Astrocyte (in vitro differentiated cells and primary cell): ENCODE measurements at regions not wholly inside any gene's neighbourhood (a gene's known extent, or its start where the extent isn't known, plus 50 kb on each side); places are given as distances from the start of the nearest gene placed in this dataset.
"Not testable (repeated sequence)": the region's sequence is repeated elsewhere in the genome, so short reads cannot be mapped to it uniquely, and the experiment has no call there.

Experiments used
- DNase-seq: peaks from one replicate; pipeline ENCODE4 v3.0.0-alpha.2; 2010; ENCODE audit warnings: low read depth
- FAIRE-seq: peaks from 2 replicates; lab custom pipeline; 2011; peaks lifted over from hg19 to GRCh38; lab: Jason Lieb, UNC
- H2AFZ ChIP-seq: 2 replicates; pipeline ENCODE4 v1.6.0; 2012; ENCODE audit warnings: low read depth, low read length, inconsistent platforms
- H3K27ac ChIP-seq: 2 replicates; pipeline ENCODE4 v1.5.1; 2011; ENCODE audit warnings: low read depth, low read length, inconsistent platforms
- H3K27me3 ChIP-seq: 2 replicates; pipeline ENCODE4 v1.6.0; 2011; ENCODE audit warnings: low read length, inconsistent platforms; ENCODE audit not compliant: insufficient read depth
- H3K36me3 ChIP-seq: 2 replicates; pipeline ENCODE4 v1.5.1; 2011; ENCODE audit warnings: low read length, inconsistent platforms; ENCODE audit not compliant: insufficient read depth
- H3K4me1 ChIP-seq: 2 replicates; pipeline ENCODE4 v1.5.1; 2011; ENCODE audit warnings: low read length, inconsistent platforms; ENCODE audit not compliant: insufficient read depth
- H3K4me2 ChIP-seq: 2 replicates; pipeline ENCODE4 v1.6.0; 2012; ENCODE audit warnings: low read length, inconsistent platforms
- H3K4me3 ChIP-seq: 2 replicates; pipeline ENCODE4 v1.5.1; 2011; ENCODE audit warnings: low read depth, mild to moderate bottlenecking, low read length, inconsistent platforms; ENCODE audit not compliant: insufficient read depth
- H3K79me2 ChIP-seq: 2 replicates; pipeline ENCODE4 v1.6.0; 2012; ENCODE audit warnings: mild to moderate bottlenecking, low read length, inconsistent platforms; ENCODE audit not compliant: insufficient read depth
- H3K9ac ChIP-seq: 2 replicates; pipeline ENCODE4 v1.6.0; 2012; ENCODE audit warnings: mild to moderate bottlenecking, low read length, inconsistent platforms
- H3K9me3 ChIP-seq: 2 replicates; pipeline ENCODE4 v1.5.1; 2012; ENCODE audit warnings: low read depth, mild to moderate bottlenecking, low read length, inconsistent platforms; ENCODE audit not compliant: insufficient read depth
- H4K20me1 ChIP-seq: 2 replicates; pipeline ENCODE4 v1.6.0; 2012; ENCODE audit warnings: low read length, inconsistent platforms; ENCODE audit not compliant: insufficient read depth
- H3K27ac Mint-ChIP-seq: one replicate; pipeline ENCODE4 v1.8.0; 2021; ENCODE audit warnings: mild to moderate bottlenecking, mixed read lengths; ENCODE audit not compliant: unreplicated experiment
- H3K27me3 Mint-ChIP-seq: one replicate; pipeline ENCODE4 v1.8.0; 2021; ENCODE audit warnings: low read depth, mixed read lengths; ENCODE audit not compliant: unreplicated experiment
- H3K36me3 Mint-ChIP-seq: one replicate; pipeline ENCODE4 v1.8.0; 2021; ENCODE audit warnings: low read depth, mixed read lengths; ENCODE audit not compliant: unreplicated experiment
- H3K4me1 Mint-ChIP-seq: one replicate; pipeline ENCODE4 v1.8.0; 2021; ENCODE audit warnings: low read depth, mixed read lengths; ENCODE audit not compliant: unreplicated experiment
- H3K4me3 Mint-ChIP-seq: one replicate; pipeline ENCODE4 v1.8.0; 2021; ENCODE audit warnings: mild to moderate bottlenecking, moderate library complexity, mixed read lengths; ENCODE audit not compliant: unreplicated experiment
- H3K9me3 Mint-ChIP-seq: one replicate; pipeline ENCODE4 v1.8.0; 2021; ENCODE audit warnings: mild to moderate bottlenecking, mixed read lengths; ENCODE audit not compliant: unreplicated experiment
- EZH2 ChIP-seq: IDR thresholded peaks from 2 replicates; pipeline ENCODE4 v1.6.1; 2012; ENCODE audit warnings: mild to moderate bottlenecking, low read length, inconsistent platforms; ENCODE audit not compliant: insufficient read depth
- TF ChIP-seq, protein P1 (sequence below): IDR thresholded peaks from 2 replicates; pipeline ENCODE4 v1.5.1; 2011; ENCODE audit warnings: low read depth, mild to moderate bottlenecking, inconsistent platforms, low read length, moderate library complexity; ENCODE audit not compliant: insufficient read depth

DNA sequence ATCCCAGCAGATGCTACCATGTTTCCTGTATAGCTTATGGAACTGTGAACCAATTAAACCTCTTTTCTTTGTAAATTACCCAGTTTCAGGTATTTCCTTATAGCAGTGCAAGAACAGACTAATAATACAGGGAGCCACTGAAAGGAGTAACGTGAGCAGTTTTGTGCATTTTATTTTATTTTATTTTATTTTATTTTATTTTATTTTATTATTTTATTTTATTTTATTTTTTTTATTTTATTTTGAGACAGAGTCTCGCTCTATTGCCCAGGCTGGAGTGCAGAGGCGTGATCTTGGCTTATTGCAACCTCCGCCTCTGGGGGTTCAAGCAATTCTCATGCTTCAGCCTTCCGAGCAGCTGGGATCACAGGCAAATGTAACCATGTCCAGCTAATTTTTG lies 55.9 kb upstream of the KCNK12 start:
- H3K36me3 Mint-ChIP-seq = peaks cover 2% of the 10 kb centered on the region
- no peak for DNase-seq

DNA sequence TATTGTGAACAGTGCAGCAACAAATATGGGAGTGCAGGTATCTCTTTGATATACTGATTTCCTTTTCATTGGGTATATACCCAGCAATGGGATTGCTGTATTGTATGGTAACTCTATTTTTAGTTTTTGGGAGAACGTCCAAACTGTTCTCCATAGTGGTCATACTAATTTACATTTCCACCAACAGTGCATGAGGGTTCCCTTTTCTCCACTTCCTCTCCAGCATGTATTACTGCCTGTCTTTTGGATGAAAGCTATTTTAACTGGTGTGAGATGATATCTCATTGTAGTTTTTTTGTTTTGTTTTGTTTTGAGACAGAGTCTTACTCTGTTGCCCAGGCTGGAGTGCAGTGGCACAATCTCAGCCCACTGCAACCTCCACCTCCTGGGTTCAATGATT lies 52.4 kb upstream of the KCNK12 start:
- not testable (repeated sequence) for H3K4me3 ChIP-seq, H3K36me3 Mint-ChIP-seq

More for the DNA sequence above, 55.9 kb upstream of the KCNK12 start:
- Mint-ChIP-seq H3K27ac (no peak overlapping the region), H3K9me3 (no peaks in the 10 kb centered on the region), H3K4me1 (peaks cover 5% of the 10 kb centered on the region), H3K27me3 (peaks cover 13% of the 10 kb centered on the region), H3K4me3 (no peak overlapping the region)
- Histone ChIP-seq H4K20me1 (no peaks in the 10 kb centered on the region), H3K79me2 (no peaks in the 10 kb centered on the region), H3K4me2 (no peak overlapping the region), H3K27ac (no peak overlapping the region), H3K9ac (no peak overlapping the region), H3K36me3 (no peaks in the 10 kb centered on the region), H3K9me3 (no peaks in the 10 kb centered on the region), H3K4me1 (peaks cover 4% of the 10 kb centered on the region), H3K4me3 (no peak overlapping the region), H3K27me3 (no peaks in the 10 kb centered on the region), H2AFZ (no peak overlapping the region)
- TF ChIP-seq EZH2 = no peak
- TF ChIP-seq, protein P1, sequence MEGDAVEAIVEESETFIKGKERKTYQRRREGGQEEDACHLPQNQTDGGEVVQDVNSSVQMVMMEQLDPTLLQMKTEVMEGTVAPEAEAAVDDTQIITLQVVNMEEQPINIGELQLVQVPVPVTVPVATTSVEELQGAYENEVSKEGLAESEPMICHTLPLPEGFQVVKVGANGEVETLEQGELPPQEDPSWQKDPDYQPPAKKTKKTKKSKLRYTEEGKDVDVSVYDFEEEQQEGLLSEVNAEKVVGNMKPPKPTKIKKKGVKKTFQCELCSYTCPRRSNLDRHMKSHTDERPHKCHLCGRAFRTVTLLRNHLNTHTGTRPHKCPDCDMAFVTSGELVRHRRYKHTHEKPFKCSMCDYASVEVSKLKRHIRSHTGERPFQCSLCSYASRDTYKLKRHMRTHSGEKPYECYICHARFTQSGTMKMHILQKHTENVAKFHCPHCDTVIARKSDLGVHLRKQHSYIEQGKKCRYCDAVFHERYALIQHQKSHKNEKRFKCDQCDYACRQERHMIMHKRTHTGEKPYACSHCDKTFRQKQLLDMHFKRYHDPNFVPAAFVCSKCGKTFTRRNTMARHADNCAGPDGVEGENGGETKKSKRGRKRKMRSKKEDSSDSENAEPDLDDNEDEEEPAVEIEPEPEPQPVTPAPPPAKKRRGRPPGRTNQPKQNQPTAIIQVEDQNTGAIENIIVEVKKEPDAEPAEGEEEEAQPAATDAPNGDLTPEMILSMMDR = no peak
- no peak for FAIRE-seq

DNA sequence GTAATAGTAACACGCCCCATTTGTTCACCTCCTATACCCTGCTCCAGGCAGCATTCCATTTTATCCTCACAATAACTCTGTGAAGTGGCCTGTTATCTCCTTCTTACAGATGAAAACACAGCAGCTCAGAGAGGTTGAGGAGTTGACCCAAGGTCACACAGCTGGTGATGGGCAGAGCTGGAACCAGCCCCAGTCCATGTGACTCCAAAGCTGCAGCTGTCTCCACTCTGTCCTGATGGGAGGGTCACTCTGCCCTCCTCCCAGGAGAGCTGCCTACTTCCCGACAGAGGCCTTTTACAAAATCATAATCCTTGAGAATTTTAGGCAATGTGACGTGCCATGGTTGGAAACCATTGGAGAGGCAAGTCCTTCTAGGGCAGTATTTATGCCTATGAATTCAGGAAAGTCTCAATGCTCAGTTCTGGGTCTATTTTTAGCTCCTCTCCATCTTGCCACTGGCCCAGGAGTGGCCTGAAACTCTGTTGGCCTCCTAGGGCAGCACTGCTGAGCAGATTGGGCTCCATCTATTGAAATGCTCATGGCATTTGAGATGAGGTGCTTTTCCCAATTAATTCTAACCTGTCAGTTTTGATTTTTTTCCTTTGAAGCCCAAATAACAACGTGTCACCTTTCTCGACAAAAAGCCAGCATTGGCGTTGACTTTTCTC lies 50.1 kb upstream of the KCNK12 start:
- H3K27me3 ChIP-seq = peaks cover 2% of the 10 kb centered on the region
- peak overlapping the region; percentile 26 for H3K27ac Mint-ChIP-seq

More for the DNA sequence above, 52.4 kb upstream of the KCNK12 start:
- H3K27me3 Mint-ChIP-seq, H3K4me3 Mint-ChIP-seq, FAIRE-seq, DNase-seq, H3K27me3 ChIP-seq, H3K27ac ChIP-seq, H3K9ac ChIP-seq, H3K4me1 Mint-ChIP-seq, H3K4me1 ChIP-seq, H3K79me2 ChIP-seq, H3K27ac Mint-ChIP-seq, H3K9me3 Mint-ChIP-seq, H2AFZ ChIP-seq, H3K4me2 ChIP-seq, H3K9me3 ChIP-seq, H3K36me3 ChIP-seq, H4K20me1 ChIP-seq: not testable (repeated sequence)

More for the DNA sequence above, 50.1 kb upstream of the KCNK12 start:
- Histone ChIP-seq H3K4me2 (no peak overlapping the region), H3K79me2 (no peaks in the 10 kb centered on the region), H3K36me3 (no peaks in the 10 kb centered on the region), H3K4me1 (no peaks in the 10 kb centered on the region), H4K20me1 (no peaks in the 10 kb centered on the region), H3K4me3 (no peak overlapping the region), H2AFZ (no peak overlapping the region), H3K27ac (no peak overlapping the region), H3K9ac (no peak overlapping the region), H3K9me3 (no peaks in the 10 kb centered on the region)
- no peaks in the 10 kb centered on the region for H3K36me3 Mint-ChIP-seq
- no peak for TF ChIP-seq EZH2
- TF ChIP-seq, protein P1 = no peak
- FAIRE-seq = no peak
- H3K9me3 Mint-ChIP-seq = no peaks in the 10 kb centered on the region
- no peak overlapping the region for H3K4me3 Mint-ChIP-seq
- H3K27me3 Mint-ChIP-seq = peaks cover 3% of the 10 kb centered on the region
- no peak for DNase-seq
- H3K4me1 Mint-ChIP-seq = peaks cover 7% of the 10 kb centered on the region
